ENCODE measurements at regions not wholly inside any gene's neighbourhood (a gene's known extent, or its start where the extent isn't known, plus 50 kb on each side); places are given as distances from the start of the nearest gene placed in this dataset.
A peak's percentile ranks its signal among the peaks of the same experiment; 100 is the strongest.
"Not testable (repeated sequence)": the region's sequence is repeated elsewhere in the genome, so short reads cannot be mapped to it uniquely, and the experiment has no call there.

- DNase-seq: no peak
Measured at GRCh38 chr11:25159341-25159740, 662.5 kb downstream of the LUZP2 start.

GRCh38 chr11:25163421-25163820, 666.6 kb downstream of the LUZP2 start:
- DNase-seq: no peak

- no peak for DNase-seq
Measured at GRCh38 chr11:25180187-25180586, 683.3 kb downstream of the LUZP2 start.

GRCh38 chr11:25183411-25183810, 686.6 kb downstream of the LUZP2 start:
- DNase-seq: no peak

- DNase-seq: no peak
Measured at GRCh38 chr11:25197515-25197914, 700.7 kb downstream of the LUZP2 start.

- no peak for DNase-seq
Measured at GRCh38 chr11:25198704-25199103, 701.9 kb downstream of the LUZP2 start.

- DNase-seq: no peak
Measured at GRCh38 chr11:25200925-25201324, 704.1 kb downstream of the LUZP2 start.

GRCh38 chr11:25206762-25207161, 709.9 kb downstream of the LUZP2 start:
- DNase-seq: no peak

- no peak for DNase-seq
Measured at GRCh38 chr11:25211635-25212254, 714.9 kb downstream of the LUZP2 start.

GRCh38 chr11:25214535-25215176, 717.8 kb downstream of the LUZP2 start:
- DNase-seq: no peak

- DNase-seq: no peak
Measured at GRCh38 chr11:25218036-25218435, 721.2 kb downstream of the LUZP2 start.

- no peak for DNase-seq
Measured at GRCh38 chr11:25225078-25225477, 728.2 kb downstream of the LUZP2 start.

- DNase-seq: no peak
Measured at GRCh38 chr11:25242928-25243327, 746.1 kb downstream of the LUZP2 start.

GRCh38 chr11:25244126-25244525, 747.3 kb downstream of the LUZP2 start:
- no peak for DNase-seq

- peak; percentile 41 for DNase-seq
Measured at GRCh38 chr11:25247336-25247735, 750.5 kb downstream of the LUZP2 start.

GRCh38 chr11:25252854-25253253, 756.0 kb downstream of the LUZP2 start:
- no peak for DNase-seq

GRCh38 chr11:25263861-25264260, 767.0 kb downstream of the LUZP2 start:
- not testable (repeated sequence) for DNase-seq

- DNase-seq: no peak
Measured at GRCh38 chr11:25271301-25271700, 774.4 kb downstream of the LUZP2 start.

- no peak for DNase-seq
Measured at GRCh38 chr11:25272214-25272613, 775.4 kb downstream of the LUZP2 start.

- not testable (repeated sequence) for DNase-seq
Measured at GRCh38 chr11:25280821-25281220, 784.0 kb downstream of the LUZP2 start.

GRCh38 chr11:25293166-25293565, 796.3 kb downstream of the LUZP2 start:
- DNase-seq: no peak

- no peak for DNase-seq
Measured at GRCh38 chr11:25298450-25298849, 801.6 kb downstream of the LUZP2 start.

GRCh38 chr11:25309818-25310217, 813.0 kb downstream of the LUZP2 start:
- DNase-seq: no peak

- peak; percentile 49 for DNase-seq
Measured at GRCh38 chr11:25317216-25317615, 820.4 kb downstream of the LUZP2 start.

GRCh38 chr11:25319127-25319526, 822.3 kb downstream of the LUZP2 start:
- DNase-seq: no peak

All from HCEC 1CT (cell line).